ENCODE measurements at regions not wholly inside any gene's neighbourhood (a gene's known extent, or its start where the extent isn't known, plus 50 kb on each side); places are given as distances from the start of the nearest gene placed in this dataset.

DNA sequence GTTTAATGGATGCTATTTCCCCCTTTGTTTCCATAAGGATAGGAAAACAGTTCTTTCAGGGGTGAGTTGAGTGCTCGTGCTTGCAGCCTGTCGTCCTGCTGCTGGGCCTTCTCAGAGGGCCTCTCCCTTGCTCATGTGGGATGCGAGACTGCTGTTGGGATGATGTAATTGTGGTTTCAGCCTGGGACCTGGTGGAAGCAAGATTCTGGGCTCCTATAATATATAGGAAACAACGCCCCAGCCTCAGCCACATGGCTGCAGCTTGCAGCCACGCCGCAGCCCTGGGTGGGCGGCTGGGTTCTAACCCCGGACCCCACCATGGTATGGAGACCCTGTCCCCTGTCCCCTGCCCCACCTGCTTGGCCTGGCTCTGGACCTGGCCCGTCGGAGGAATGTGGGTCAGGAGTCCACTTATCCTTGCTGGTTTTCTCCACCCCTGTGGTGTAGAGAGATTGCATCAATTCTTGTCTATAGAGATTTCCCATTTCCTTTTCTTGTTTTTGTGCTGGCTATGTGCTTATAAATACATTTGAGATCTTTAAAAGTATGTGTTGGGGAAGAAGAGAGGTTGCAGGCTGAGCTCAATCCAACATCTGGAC is 357.8 kb downstream of the SIPA1L2 start:
- DNase-seq, result no peak

DNA sequence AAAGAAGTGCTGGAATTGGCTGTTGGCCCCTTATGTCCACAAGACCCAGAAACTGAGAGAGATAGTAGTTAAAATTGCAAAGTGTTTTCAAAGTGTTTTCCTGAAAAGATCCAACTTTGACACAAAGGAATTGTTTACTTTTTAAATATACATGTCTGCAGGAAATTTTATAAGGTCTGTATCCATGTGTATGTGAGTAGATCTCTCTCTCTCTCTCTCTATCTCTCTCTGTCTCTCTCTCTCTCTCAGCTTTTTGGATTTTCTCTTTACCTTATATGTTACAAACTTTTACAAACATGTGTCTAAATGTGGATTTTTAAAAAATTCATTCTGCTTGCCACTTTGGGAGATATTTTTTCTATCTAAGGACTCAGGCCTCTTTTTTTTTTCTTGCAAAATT is 358.6 kb downstream of the SIPA1L2 start:
- DNase-seq, result no peak

DNA sequence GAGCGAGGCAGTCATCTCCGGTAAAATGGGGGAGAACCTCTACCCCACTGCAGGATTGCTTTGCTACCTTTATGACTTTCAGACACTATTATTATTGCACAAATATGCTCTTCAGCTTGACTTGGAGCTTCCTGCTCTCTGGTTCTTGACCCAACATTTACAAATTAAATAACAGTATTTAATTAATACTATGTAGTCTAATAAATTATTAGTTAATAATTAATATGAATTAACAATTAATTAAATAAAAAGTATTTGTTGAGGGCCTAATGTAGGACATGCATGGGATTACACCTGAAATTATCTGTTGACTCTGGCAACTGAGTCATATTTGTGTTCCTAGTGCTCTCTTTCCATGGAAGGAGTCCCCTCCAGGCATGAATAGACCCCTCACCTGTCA is 359.9 kb downstream of the SIPA1L2 start:
- DNase-seq, result no peak

DNA sequence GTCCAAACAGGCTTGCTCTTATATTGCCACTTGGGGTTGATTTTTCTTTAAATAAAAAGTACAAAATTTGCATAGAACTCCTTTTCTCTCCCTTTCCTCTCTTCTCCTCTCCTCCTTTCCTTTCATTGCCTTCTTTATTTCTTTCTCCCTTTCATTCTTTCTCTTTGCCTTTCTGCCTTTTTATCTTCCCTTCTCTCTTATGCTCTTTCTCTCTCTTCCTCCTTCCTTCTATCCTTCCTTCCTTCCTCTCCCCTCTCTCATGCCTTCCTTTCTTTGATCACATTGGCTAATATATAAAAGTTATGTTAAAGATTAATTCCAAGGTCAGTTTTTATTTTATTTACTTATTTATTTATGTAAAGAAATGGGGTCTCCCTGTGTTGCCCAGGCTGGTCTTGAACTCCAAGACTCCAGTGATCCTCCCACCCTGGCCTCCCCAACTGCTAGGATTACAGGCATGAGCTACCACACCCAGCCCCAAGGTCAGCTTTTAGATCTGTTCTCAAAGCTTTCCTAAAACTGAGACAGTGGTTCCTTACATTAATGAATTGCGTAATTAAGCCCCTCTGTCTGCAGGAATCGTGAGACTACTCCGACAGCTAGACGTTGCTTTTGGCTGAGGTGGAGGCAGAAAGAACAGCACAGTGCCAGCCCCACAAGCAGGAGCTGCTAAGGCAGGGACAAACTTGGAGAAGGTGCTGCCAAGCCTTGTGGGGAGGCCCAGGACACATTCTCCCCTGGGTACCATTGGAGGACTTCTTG is 361.9 kb downstream of the SIPA1L2 start:
- no peak for DNase-seq

DNA sequence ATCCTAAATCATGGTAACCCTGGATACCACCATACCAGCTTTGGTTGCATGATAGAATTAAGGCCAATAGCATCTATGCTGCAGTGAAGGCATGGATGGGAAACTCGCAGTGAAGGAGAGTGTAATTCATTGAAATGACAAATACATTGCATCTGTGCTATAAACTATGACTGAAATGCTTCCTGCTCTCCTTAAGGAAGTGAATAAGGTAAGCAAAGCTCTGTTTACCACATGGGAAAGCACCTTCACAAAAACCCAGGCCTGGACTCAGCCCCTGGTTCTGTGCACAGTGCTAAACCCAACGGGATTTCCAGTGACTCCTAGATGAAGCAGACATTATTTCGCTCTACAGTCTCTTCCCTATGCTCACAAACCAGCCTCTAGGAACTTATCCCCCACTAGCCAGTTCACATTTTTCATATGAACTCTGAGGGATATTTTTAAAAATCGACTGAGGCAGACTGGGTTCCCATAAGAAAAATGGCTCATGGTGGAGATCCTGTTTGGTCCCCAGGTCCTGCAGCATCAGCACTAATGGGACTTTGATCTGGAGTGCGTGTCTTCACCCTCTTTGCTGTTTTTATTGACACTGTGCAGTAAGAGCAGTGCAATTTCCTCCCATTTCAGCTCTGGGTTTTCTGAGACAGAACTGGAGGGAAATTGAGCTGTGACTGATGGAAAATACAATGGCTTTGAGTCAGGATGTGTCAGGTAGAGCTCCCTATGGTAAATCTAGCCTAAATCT is 362.7 kb downstream of the SIPA1L2 start:
- DNase-seq, result no peak

DNA sequence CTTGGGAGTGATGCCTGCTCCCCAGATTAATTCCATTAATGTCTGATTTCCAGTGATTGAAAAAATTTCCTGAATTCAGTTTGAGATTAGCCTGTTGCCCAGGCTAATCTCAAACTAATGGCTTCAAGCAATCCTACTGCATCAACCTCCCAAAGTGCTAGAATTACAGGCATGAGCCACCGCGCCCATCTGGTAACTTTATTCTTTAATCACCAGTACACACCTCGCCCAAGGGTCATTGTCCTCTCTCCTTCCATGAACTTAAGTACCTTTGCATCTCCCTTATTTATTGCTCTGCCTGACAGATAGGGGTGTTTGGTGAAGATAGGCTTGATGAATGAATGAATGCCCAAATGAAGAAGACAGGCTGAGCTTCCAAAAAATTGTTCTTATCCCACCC is 366.5 kb downstream of the SIPA1L2 start:
- no peak for DNase-seq

DNA sequence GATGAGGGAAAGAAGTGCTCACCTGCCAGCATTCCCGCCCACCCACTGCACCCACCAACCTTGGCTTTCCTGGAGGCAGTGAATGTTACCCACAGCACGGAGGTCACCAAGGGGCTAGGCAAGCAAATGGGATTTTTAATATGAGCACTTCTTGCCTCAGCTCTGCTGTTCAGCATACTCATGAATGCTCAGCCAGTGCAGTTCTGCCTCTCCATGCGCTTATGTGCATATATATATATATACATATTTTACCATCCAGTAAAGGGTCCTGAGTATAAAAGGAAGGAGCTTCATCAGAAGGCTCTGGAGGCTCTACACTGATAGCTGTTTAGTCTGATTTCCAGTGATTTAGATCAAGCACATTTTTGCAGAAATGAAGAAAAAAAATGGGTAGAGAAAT is 366.9 kb downstream of the SIPA1L2 start:
- DNase-seq, result no peak

DNA sequence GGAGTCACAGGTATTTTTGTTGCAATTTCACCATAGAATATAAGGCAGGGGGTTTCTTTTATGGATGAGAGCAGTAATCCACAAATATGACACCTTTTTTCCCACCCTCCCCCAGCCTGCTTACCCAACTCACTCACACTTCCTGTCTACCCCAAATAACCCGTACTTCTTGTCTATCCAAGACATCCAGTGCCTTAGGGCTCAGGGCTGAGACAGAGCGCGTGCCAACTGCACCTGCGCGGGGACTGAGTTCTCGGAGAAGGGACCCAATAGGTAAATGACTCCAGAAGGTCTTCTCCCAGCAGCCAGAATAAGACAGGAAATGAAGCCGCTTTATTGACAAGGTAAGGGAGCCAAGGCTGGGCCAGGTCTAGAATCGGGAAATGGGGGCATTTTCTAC is 369.1 kb downstream of the SIPA1L2 start:
- DNase-seq, result no peak

DNA sequence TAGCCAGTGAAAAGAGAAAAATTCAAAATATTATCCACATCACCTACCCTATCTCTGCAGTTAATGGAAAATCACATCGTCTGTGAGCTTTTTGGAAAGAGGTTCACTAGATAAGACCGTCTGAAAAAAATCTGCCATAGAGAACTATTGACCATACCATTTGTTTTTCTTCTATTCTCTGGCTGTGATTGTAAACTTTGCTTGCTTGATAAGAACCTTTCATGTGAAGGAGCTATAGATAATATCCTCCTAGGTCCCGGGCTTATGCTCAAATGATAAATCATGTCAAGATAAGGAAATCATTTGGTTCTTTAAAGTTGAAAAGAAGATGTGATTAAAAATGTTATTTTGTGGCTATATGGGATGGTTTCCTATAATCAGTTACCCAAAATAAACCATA is 369.9 kb downstream of the SIPA1L2 start:
- no peak for DNase-seq

DNA sequence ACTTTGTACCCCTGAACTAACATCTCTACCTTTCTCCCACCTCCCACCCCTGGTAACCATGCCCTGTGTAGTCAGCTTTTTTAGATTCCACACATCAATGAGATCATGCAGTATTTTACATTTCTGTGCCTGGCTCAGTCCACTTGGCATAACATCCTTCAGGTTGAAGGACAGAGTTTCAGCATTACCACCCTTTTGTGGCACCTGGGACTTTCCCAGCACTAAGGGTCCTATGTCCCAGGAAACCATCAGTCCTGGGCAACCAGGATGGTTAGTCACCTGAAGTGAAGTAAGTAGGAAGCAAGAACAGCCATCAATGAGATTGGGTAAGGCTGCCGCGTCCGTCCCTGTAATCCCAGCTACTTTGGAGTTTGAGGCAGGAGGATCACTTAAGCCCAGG is 370.6 kb downstream of the SIPA1L2 start:
- no peak for DNase-seq

DNA sequence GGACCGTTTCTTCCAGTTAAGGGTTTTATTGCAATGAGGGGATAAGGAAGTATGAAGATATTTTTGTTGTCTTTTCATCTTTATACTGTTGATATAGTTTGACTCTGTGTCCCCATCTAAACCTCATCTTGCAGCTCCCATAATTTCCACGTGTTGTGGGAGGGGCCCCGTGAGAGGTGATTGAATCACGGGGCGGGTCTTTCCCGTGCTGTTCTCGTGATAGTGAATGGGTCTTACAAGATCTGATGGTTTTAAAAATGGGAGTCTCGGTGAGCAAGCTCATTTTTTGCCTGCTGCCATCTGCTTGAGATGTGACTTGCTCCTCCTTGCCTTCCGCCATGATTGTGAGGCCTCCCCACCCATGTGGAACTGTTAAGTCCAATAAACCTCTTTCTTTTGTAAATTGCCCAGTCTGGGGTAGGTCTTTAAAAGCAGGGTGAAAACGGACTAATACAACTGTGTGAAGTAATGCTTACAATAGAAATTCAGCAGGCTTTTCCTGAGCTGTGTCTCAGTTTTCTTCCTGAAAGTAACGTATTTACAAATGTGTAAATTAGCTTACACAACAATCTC is 377.3 kb downstream of the SIPA1L2 start:
- DNase-seq, result no peak

DNA sequence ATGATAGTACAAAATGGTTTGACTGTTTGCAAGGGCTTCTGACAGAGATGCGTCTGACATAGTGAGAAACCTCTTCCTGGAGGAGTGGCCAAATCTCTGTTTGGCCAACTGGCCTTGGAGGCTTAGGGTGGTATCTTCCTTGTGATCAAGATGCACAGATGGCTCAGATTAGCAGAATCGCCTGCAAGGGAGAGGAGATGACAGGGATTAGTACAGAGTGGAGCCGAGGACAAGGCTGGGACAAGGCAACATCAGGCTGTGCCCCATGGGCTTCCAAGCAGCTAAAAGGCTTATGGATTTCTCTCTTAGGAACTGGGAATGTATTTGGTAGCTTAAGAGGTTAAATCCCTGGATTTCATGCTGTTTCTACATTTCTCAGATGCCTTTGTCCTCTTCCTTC is 379.1 kb downstream of the SIPA1L2 start:
- no peak for DNase-seq

DNA sequence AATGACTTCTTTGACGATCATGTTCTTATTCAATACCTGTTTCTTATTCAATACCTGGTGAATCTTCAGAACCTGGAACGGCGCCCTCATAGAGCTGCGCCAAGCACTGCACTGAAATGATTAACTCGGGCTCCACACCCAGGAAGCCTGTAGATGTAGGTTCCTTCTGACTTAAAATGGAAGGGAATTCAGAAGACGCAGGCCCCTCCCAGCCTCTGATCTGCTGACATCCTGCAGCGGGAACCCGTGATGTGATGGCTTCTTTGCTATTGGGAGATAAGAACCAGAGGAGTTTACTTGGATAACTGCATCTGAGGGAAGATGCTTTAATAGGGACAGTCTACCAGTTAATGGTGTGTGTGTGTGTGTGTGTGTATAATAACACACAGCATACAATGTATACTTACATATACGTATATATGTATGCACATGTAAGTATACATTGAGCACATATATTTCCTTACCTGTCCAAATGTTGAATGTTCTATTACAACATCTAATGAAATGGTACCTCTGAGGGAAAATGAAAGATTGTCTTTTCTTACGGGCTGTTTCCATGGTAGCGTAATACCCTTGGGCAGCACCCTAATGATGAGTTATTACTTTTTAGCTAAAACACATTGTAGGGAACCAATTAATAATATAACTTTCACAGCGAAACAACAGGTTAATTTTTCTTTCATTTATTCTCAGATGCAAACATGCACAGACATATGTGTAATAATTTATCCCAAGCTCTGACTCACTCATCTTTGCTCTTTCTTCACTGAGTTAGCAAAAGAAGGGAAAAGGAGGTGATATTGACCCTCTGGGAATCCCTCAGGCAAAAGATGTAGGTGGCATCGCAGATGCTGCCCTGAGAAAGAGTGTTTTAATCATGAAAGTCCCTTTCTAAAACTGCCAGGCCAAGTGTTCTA is 379.8 kb downstream of the SIPA1L2 start:
- DNase-seq, result no peak

DNA sequence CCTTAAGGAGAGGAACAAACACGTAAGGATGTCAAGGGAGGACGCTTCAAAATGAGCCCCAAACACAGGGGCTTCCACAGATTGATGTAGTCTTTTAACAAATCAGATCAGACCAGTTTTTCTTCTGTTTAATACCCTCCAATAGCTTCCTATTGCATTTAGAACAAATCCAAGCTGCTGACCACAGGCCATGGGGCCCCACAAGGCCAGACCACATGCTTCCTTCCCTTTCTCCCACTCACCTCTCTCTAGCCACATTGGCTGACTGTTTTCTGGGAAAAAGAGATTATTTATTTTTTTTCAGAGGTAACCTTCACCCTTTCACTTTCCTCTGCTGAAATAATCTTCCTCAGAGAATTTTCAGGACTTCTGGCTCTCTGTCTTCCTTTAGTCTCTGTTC is 380.6 kb downstream of the SIPA1L2 start:
- DNase-seq, result no peak

DNA sequence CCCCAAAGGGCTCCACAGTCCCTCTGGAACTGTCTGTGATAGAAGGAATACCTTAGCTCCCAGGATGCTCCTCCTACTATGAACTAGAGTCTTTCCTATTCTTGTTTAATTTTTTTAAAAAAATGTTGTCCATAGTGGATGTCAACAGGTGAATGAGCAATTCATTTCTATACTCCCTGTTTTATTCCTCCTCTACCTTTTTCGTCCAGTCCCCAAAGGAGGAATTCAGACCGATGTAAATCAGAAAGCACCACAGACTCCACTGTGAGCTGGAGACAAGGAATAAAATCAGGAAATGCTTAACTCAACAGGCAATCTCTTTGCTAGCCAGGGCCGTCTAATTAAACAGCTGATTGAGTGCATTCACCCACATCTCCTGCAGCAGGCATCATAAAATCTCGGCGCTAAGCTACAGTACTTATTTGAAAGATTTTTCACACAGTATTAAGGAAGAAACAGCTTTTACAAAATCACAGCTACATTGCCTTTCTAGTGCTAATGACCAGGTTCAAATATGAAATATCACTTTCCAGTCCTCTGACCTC is 381.6 kb downstream of the SIPA1L2 start:
- DNase-seq, result no peak

DNA sequence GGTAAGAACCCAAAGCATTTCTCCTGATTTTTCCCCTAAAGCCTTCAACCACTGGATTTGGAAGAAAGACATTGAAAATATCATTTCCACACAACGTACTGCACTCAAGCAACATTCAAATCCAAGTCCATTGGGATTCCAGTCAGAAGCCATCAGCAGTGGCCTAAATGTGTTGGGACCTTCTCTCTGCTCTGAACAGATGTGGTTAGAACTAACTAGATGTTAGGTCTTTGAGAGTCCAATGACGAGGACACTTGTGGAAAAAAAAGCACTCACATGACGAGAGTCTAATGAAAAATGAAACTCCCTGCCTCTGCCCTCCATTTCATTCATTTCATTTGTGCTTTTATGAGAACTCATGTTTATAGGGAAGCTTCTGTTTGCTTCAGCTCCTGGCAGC is 382.3 kb downstream of the SIPA1L2 start:
- no peak for DNase-seq

DNA sequence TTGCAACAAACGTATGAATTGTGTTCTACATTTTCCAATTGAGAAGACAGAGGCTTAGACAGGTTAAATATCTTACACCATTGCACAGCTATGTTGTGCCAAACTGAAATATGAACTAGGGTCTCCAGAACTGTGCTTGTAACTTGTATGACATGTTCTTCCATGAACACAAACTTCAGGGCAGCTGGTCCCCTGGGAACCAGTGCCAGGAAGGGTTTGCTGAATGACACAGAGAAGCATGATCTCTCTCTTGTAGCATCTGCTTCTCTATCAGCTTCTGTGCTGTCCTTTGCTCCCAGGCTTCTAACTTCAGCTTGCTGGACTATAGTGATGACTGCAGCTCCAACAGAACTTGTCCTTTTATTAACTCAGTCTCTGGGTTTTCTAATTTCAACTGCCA is 385.5 kb downstream of the SIPA1L2 start:
- no peak for DNase-seq

DNA sequence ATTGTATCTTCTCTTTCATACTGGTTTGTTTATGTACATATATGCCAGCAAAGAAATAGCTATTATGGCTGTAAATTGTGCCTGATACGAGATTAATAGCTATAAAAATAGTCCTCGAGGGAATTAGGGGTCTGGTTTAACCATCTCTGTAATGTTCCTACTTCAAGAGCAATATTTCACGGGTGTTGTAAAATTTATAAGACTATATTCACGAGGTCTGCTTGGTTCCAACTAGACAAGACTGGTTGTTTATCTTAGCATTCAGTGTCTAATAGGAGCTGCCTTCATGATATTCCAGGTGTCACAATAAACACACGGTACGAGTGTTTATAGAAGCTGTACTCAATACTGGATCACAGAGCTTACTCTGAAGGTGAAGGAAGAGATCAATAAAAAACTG is 389.9 kb downstream of the SIPA1L2 start:
- no peak for DNase-seq

DNA sequence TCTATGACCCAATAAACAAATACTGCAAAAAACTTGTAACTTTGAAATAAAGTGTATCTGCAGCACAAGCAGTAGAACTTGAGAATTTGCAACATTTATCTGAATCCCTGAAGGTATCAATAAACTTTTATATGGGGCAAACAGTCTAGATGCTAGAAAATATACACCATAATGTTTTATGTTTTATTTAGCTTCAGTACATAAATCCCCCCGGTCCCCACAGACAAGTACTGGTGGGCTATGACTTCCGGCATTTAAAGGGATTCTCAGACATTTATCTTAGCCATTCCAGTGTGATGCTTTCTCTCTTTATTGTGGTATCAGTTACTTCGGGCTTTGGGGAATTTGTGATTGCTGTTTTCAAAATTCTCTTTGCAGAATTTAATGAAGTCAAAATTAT is 390.4 kb downstream of the SIPA1L2 start:
- DNase-seq, result no peak

DNA sequence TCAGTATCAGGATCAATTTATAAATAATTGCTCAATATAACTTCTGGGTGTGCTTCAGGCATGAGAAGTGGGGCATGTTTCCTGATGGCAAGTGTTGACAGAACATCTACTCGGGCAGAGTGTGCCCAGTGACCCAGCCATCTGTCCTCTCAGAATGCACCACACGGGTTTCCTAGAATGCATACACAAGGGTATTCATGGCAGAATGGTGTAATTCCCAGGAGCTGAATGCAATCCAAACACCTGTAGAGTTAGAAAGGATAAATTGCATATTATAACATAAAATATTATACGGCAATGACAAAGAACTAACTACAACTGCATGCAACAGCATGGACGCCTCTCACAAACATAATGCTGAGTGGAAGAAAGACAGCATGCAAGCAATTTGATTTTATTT is 391.9 kb downstream of the SIPA1L2 start:
- DNase-seq, result no peak

DNA sequence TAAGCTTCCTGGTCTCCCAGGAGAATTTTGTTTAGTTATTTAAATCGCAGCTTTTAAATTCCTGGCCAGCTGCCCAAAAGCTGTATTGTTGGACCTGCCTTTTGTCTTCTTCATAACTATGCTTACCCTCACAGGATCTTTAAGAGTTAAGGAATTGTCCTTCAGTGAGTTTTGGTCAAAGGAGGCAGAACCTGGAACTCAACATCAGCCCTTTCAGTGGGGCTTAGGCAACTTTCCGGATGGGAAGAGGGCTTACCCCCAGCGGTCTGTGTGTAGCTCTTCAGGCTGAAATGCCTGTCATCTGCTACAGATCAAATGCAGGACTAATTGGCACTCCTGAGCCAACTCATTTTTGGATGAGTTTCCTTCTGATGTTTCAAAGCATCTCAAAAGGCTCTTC is 402.6 kb downstream of the SIPA1L2 start:
- peak; percentile 29 for DNase-seq

DNA sequence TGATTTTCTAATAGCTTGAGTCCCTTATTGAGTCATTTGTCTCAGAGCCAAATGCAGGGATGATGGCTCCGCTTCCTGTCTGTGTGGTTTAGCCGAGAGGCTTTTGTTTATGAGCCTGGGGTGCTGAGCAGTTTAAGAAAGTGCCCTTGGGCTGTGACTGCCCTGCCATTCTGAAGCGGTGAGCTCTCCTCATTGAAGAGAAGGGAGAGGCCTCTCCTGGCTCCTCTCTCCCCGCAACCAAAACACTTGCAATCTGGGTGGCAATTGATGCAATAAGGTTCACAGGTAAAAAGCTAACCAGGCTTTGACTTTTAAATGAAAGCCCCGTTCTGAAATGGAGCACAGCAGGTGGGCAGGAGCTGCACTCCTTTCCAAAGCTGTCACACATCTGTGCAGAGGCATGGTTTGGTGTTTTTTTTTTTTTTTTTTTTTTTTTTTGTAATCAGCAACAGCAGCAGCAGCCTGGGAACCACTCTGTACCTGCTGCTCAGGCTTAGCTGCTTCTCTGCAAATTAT is 403.7 kb downstream of the SIPA1L2 start:
- DNase-seq, result no peak

Data from NCI-H2227 treated with DMSO at 0.1 percent for 48 hours (cell line).